BLaER1 treated with 17β-estradiol and CSF1 and Interleukin-3, amounts not matched to agents 10 nM and 100 nM (cell line): ENCODE measurements at regions not wholly inside any gene's neighbourhood (a gene's known extent, or its start where the extent isn't known, plus 50 kb on each side); places are given as distances from the start of the nearest gene placed in this dataset.
"Not testable (repeated sequence)": the region's sequence is repeated elsewhere in the genome, so short reads cannot be mapped to it uniquely, and the experiment has no call there.

ENCODE experiments used
- H3K27ac ChIP-seq, 11 experiments: shearing (Covaris generic); formaldehyde crosslinking; 2 replicates each; pipeline ENCODE4 v1.8.1; 2022
- H3K27me3 ChIP-seq, 11 experiments: shearing (Covaris generic); formaldehyde crosslinking; 2 replicates each; pipeline ENCODE4 v1.8.1; 2022
- H3K36me3 ChIP-seq, 11 experiments: shearing (Covaris generic); formaldehyde crosslinking; 2 replicates each; pipeline ENCODE4 v1.8.1; 2022
- H3K4me1 ChIP-seq, 10 experiments: shearing (Covaris generic); formaldehyde crosslinking; 2 replicates each; pipeline ENCODE4 v1.8.1; 2022
- H3K4me2 ChIP-seq, 11 experiments: shearing (Covaris generic); formaldehyde crosslinking; 2 replicates each; pipeline ENCODE4 v1.8.1; 2022
- H3K4me3 ChIP-seq, 10 experiments: shearing (Covaris generic); formaldehyde crosslinking; 2 replicates each; pipeline ENCODE4 v1.8.1; 2022
- H3K9ac ChIP-seq, 11 experiments: shearing (Covaris generic); formaldehyde crosslinking; 2 replicates each; pipeline ENCODE4 v1.8.1; 2022
- H3K9me3 ChIP-seq, 11 experiments: shearing (Covaris generic); formaldehyde crosslinking; replicated peaks in 1 of 11; 2 replicates each; pipeline ENCODE4 v1.8.1; 2022
- H4K20me1 ChIP-seq, 11 experiments: shearing (Covaris generic); formaldehyde crosslinking; 2 replicates each; pipeline ENCODE4 v1.8.1; 2022
- Cebpa-rat ChIP-seq, 11 experiments: shearing (Covaris generic); IDR thresholded peaks; 2 replicates each; pipeline ENCODE4 v1.8.1; 2022

DNA sequence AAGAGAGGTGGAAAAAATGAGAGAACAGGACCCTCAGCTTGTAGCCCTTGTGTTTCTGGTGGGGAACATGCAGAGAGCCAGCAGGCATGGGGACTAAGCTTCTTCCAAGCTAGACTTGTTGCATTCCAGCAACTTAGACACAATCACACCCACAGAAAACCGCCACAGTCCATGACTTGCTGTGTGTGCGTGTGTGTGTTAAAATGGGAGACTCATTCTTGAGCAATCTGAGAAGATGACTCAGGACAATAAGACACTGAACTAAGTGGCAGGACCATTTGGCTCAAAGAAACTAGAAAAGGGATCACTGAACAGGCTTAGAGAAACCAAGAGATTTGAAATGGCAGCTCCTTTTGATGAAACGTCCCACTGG lies 78.0 kb downstream of the HLX start:
- H3K27me3 ChIP-seq = no peaks in the 10 kb centered on the region
- H3K9me3 ChIP-seq = no peaks in the 10 kb centered on the region
- no peaks in the 10 kb centered on the region for H4K20me1 ChIP-seq
- TF ChIP-seq Cebpa-rat (IDR thresholded peaks at IDR 0.05) = peak in 2 of 11 experiments; percentile 43 to 69; a peak in 2 of 22 replicates
- no peak overlapping the region; a peak in 1 of 22 replicates for H3K9ac ChIP-seq
- peaks cover 0 to 57% (median 3%) of the 10 kb centered on the region in 10 experiments; a peak in 9 of 20 replicates for H3K4me1 ChIP-seq
- H3K4me2 ChIP-seq = peak overlapping the region in 4 of 11 experiments; percentile 20 to 64 (median 56); a peak in 8 of 22 replicates
- peak overlapping the region in 3 of 11 experiments; percentile 16 to 64 (median 54); a peak in 5 of 22 replicates for H3K27ac ChIP-seq
- H3K4me3 ChIP-seq = no peak overlapping the region
- H3K36me3 ChIP-seq = no peaks in the 10 kb centered on the region

DNA sequence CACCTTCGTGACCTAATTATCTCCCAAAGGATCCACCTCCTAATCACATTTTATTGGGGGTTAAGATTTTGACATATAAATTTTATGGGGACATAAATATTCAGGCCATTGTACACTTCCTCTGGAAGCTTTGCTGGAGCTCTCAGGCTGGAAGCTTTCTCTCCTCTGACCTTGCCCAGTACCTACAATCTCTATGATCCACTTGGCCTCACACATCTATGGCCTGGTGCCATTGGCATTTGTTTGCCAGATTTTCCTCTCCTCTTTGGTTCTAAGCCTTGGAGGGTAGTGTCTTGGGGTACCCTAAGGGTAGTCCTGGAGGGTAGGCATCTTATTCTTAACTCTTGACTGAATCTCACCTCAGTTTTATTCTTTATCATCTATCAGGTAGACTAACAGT lies 79.0 kb downstream of the HLX start:
- TF ChIP-seq Cebpa-rat (IDR thresholded peaks at IDR 0.05) = no peak
- H3K4me2 ChIP-seq = peak overlapping the region in 3 of 11 experiments; percentile 51 to 64 (median 62); a peak in 5 of 22 replicates
- peak overlapping the region in 2 of 11 experiments; percentile 54 to 64; a peak in 4 of 22 replicates for H3K27ac ChIP-seq
- no peaks in the 10 kb centered on the region for H3K36me3 ChIP-seq
- H3K9ac ChIP-seq = no peak overlapping the region
- no peaks in the 10 kb centered on the region for H3K9me3 ChIP-seq
- peaks cover 0 to 67% (median 3%) of the 10 kb centered on the region in 10 experiments; a peak in 9 of 20 replicates for H3K4me1 ChIP-seq
- no peaks in the 10 kb centered on the region for H4K20me1 ChIP-seq
- no peak overlapping the region for H3K4me3 ChIP-seq
- no peaks in the 10 kb centered on the region for H3K27me3 ChIP-seq

DNA sequence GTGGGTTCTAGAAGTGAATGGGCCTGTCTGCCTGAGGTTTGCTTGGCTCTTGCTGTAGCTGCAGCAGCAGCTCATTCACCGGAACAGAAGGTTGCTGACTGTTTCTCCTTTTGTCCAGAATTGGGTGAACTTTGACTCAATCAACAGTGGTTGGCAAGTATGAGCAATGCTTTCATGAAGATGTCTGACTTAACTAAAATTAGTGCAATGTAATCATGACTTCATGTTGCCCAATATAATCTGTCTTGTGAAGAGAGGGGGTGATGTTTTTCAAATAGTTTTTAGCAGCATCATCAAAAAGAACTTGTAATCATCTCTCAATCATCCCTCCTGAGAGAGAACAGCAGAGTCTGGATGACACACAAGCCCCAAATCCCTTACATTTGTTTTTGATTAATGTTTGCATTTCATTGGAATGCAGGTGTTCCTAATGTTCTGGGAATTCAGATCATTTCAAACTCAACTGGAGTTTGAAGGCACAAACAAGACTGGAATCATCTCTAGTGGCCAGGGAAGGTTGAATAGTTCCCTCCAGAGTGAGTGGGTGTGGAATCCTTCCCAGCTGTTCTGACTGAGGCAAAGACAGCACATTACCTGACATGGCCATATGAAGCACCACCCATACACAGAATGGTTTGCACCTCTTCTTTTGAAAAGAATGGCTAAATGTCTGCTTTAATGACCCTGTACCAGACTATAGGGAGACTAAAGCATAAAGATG lies 82.9 kb downstream of the HLX start:
- Histone ChIP-seq H3K9me3 (peaks cover 0 to 10% (median 3%) of the 10 kb centered on the region in 11 experiments; a peak in 7 of 22 replicates), H4K20me1 (no peaks in the 10 kb centered on the region), H3K4me3 (no peak overlapping the region), H3K4me1 (peaks cover 0 to 66% (median 3%) of the 10 kb centered on the region in 10 experiments; a peak in 9 of 20 replicates), H3K9ac (peak overlapping the region in 4 of 11 experiments; percentile 45 to 71 (median 54); a peak in 6 of 22 replicates), H3K27ac (peak overlapping the region in 5 of 11 experiments; percentile 59 to 85 (median 74); a peak in 10 of 22 replicates), H3K27me3 (no peaks in the 10 kb centered on the region), H3K36me3 (no peaks in the 10 kb centered on the region), H3K4me2 (peak overlapping the region in 5 of 11 experiments; percentile 15 to 78 (median 60); a peak in 7 of 22 replicates)
- peak in 4 of 11 experiments; percentile 32 to 75 (median 45); a peak in 6 of 22 replicates for TF ChIP-seq Cebpa-rat (IDR thresholded peaks at IDR 0.05)

DNA sequence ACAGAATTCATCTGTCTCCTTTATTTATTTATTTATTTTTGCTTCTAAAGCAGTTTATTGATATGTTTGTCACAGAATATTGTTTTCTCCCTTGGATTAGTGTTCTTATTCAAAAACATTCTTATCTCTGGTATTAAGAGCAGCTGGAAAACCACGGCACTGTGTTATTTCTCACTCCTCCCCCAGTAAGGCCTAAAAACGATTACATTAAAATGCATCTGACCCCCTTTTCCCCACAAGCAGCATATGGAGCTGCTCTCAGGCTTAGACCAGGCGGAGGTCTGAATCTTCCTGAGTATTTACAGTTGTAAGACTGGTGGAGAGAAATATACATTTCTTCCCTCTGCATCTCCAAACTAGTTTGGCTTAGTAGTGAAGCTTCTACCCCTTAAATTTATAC lies 86.8 kb downstream of the HLX start:
- Histone ChIP-seq H3K27ac (no peak overlapping the region), H4K20me1 (no peaks in the 10 kb centered on the region), H3K36me3 (no peaks in the 10 kb centered on the region), H3K4me3 (no peak overlapping the region), H3K4me2 (no peak overlapping the region), H3K27me3 (no peaks in the 10 kb centered on the region), H3K4me1 (peaks cover 0 to 43% (median 3%) of the 10 kb centered on the region in 10 experiments; a peak in 9 of 20 replicates), H3K9ac (no peak overlapping the region), H3K9me3 (peaks cover 0 to 12% (median 3%) of the 10 kb centered on the region in 11 experiments; a peak in 7 of 22 replicates)
- TF ChIP-seq Cebpa-rat (IDR thresholded peaks at IDR 0.05) = no peak

DNA sequence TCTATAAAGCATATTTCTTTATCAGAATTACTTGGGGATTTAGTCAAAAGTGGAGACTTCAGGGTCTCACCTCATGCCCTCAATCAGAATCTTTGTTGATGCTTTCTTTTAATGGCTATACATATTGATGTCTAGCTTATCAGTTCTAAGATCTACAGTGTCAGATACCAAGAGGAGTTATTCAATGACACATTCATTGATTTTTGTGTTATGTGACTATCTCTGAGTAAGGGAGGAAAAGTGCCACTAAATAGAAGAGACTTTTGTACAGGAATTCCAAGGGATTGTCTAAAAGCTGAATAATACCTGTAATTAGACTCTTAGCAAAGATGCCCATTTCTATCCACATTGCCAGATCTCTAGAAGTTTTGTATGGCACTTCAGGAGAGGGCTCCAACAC lies 87.2 kb downstream of the HLX start:
- TF ChIP-seq Cebpa-rat (IDR thresholded peaks at IDR 0.05) = no peak
- Histone ChIP-seq H3K27ac (no peak overlapping the region), H3K4me3 (no peak overlapping the region), H4K20me1 (no peaks in the 10 kb centered on the region), H3K27me3 (no peaks in the 10 kb centered on the region), H3K36me3 (no peaks in the 10 kb centered on the region), H3K9ac (no peak overlapping the region), H3K4me1 (peaks cover 0 to 39% (median 3%) of the 10 kb centered on the region in 10 experiments; a peak in 9 of 20 replicates), H3K9me3 (peaks cover 0 to 12% (median 3%) of the 10 kb centered on the region in 11 experiments; a peak in 7 of 22 replicates), H3K4me2 (no peak overlapping the region)

DNA sequence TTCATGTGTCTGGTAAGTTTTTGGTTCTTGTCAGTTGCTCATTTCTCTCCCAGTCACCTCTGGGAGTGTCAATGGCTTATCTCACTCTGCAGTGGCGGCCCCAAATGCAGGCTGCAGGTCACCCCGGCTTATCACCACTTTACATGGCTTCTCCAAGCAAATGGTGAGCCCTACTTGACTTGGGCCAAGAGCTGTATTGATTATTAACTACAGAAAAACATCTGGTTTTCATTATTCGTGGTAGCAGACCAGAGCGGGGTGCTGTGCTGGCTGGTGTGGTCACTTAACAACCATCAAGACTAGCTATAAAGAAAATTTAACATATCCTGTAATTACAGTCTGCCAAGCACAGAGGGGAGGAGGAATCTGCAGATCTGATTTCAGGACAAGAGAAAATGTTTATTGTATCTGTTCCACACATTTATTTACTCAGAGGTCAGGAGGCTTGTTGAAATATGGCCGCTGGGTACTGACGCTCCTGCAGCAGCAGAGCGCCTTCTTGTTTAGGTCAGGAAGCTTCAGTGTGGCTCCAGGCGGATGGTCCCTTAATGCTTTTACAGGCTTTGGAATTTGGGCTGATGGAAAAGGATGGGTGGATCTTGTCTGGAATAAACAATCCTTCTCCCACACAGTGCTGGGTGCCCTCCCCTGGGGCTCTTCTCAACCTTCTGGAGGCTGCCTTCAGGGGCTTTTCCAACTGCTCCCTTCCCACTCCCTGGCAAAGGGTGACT lies 87.8 kb downstream of the HLX start:
- H3K4me2 ChIP-seq = peak overlapping the region in 2 of 11 experiments; percentile 49 to 63; a peak in 3 of 22 replicates
- no peak for TF ChIP-seq Cebpa-rat (IDR thresholded peaks at IDR 0.05)
- no peaks in the 10 kb centered on the region for H3K36me3 ChIP-seq
- no peaks in the 10 kb centered on the region for H3K27me3 ChIP-seq
- no peak overlapping the region for H3K9ac ChIP-seq
- H3K4me3 ChIP-seq = no peak overlapping the region
- no peak overlapping the region for H3K27ac ChIP-seq
- H3K9me3 ChIP-seq = peaks cover 0 to 12% (median 3%) of the 10 kb centered on the region in 11 experiments; a peak in 7 of 22 replicates
- peaks cover 0 to 33% (median 1%) of the 10 kb centered on the region in 10 experiments; a peak in 7 of 20 replicates for H3K4me1 ChIP-seq
- H4K20me1 ChIP-seq = no peaks in the 10 kb centered on the region

DNA sequence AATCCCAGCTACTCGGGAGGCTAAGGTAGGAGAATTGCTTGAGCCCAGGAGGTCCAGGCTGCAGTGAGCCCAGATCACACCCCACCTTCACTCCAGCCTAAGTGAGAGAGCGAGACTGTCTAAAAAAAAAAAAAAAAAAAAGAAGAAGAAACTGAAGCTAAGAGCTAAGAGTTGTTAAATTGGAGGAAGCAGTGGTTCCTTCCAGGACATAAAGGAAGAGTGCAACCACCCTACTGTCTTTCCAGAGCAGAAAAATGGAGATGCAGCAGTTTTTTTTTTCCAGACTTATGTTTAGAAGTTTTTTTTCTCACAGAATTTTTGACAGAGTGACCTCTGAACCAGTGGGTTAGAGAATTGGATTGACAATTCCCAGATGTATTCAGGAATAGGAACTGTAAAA lies 88.7 kb downstream of the HLX start:
- no peaks in the 10 kb centered on the region for H3K27me3 ChIP-seq
- no peak overlapping the region for H3K4me3 ChIP-seq
- H3K9ac ChIP-seq = no peak overlapping the region
- no peak overlapping the region for H3K27ac ChIP-seq
- TF ChIP-seq Cebpa-rat (IDR thresholded peaks at IDR 0.05) = no peak
- H3K4me2 ChIP-seq = peak overlapping the region in 3 of 11 experiments; percentile 1 to 63 (median 49); a peak in 5 of 22 replicates
- no peaks in the 10 kb centered on the region for H4K20me1 ChIP-seq
- H3K36me3 ChIP-seq = no peaks in the 10 kb centered on the region
- peaks cover 0 to 25% (median 0%) of the 10 kb centered on the region in 10 experiments; a peak in 6 of 20 replicates for H3K4me1 ChIP-seq
- H3K9me3 ChIP-seq = peaks cover 0 to 17% (median 3%) of the 10 kb centered on the region in 11 experiments; a peak in 7 of 22 replicates

DNA sequence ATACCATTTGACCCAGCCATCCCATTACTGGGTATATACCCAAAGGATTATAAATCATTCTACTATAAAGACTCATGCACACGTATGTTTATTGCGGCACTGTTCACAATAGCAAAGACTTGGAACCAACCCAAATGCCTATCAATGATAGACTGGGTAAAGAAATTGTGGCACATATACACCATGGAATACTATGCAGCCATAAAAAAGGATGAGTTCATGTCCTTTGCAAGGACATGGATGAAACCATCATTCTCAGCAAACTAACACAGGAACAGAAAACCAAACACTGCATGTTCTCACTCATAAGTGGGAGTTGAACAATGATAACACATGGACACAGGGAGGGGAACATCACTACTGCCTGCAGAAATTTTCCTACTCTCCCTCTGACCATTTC lies 90.0 kb downstream of the HLX start:
- peaks cover 0 to 15% (median 0%) of the 10 kb centered on the region in 10 experiments; a peak in 6 of 20 replicates for H3K4me1 ChIP-seq

DNA sequence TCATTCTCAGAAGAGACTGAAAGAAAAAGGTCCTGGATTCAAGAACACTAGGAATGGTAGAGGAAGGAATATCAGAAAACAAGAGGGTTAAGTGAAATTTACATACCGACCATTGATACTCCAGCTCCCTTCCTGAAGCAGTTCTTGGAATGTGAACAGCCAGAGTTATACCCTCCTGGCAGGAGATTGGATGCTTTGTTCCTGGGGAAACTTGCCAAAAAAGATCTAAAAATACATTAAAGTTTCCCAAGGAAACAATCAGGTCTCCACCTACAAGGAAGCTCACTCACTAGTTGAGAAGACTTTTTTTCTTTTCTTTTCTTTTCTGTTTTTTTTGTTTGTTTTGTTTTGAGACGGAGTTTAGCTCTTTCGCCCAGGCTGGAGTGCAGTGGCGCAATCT lies 91.1 kb downstream of the HLX start:
- no peak for TF ChIP-seq Cebpa-rat (IDR thresholded peaks at IDR 0.05)
- Histone ChIP-seq H4K20me1 (no peaks in the 10 kb centered on the region), H3K4me2 (no peak overlapping the region), H3K4me1 (peaks cover 0 to 15% (median 0%) of the 10 kb centered on the region in 10 experiments; a peak in 6 of 20 replicates), H3K4me3 (no peak overlapping the region), H3K9me3 (peaks cover 0 to 10% (median 0%) of the 10 kb centered on the region in 11 experiments; a peak in 4 of 22 replicates), H3K36me3 (no peaks in the 10 kb centered on the region), H3K9ac (no peak overlapping the region), H3K27me3 (no peaks in the 10 kb centered on the region), H3K27ac (no peak overlapping the region)

More for the DNA sequence above, 90.0 kb downstream of the HLX start:
- H3K9me3 ChIP-seq = peaks cover 0 to 15% (median 2%) of the 10 kb centered on the region in 11 experiments; a peak in 7 of 22 replicates
- not testable (repeated sequence) for H3K27ac ChIP-seq, H3K9ac ChIP-seq, H3K4me3 ChIP-seq, H4K20me1 ChIP-seq, H3K36me3 ChIP-seq, H3K27me3 ChIP-seq, H3K4me2 ChIP-seq
